Stimulated activated CD8-positive, alpha-beta memory T cell treated with anti-CD3 and anti-CD28 coated beads, Interleukin-15, amount 100 ng/mL, for 4 hours (primary cell): ENCODE measurements at regions not wholly inside any gene's neighbourhood (a gene's known extent, or its start where the extent isn't known, plus 50 kb on each side); places are given as distances from the start of the nearest gene placed in this dataset.
"Not testable (repeated sequence)": the region's sequence is repeated elsewhere in the genome, so short reads cannot be mapped to it uniquely, and the experiment has no call there.

Experiments used
- DNase-seq, 2 donors: peaks; one replicate each; pipeline ENCODE4 v3.0.0-alpha.2; 2020; ENCODE audit warnings: low read depth in 2 of 2

DNA sequence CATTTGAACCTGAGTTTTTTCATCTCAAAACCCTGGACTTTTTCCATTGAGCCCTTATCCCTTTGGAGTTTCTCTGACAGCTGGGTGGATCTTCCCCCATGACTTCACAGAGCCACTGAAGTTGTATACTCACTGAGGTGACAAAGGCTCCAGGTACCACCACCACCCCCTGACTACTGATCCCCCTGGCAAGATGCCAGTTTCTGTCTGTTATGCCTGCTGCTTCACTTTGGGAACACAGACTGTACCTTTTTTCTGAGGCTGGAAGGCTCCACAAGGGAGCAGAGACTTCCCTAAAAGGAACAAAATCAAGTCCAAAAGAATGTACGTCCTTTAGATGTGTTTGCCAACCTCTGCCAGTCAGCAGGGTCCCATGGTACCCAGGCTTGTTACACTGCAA, 160.3 kb upstream of the JADE1 start:
- no peak for DNase-seq

DNA sequence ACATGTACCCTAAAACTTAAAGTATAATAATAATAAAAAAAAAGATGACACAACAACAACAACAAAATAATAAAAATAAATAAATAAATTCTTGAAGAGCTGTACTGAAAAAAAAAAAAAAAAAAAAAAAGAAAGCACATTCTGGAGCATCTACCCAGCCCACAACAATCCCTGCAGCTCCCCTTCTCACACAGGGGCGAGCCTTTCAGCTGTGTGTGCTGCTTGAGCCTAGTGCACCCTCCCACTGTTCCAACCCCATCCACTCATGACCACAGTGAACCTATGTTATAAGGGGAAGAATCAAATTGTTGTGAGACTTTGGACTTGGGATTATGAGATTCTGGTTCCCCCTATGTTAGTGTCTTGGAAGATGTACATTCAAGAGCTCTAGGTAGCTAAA, 161.5 kb upstream of the JADE1 start:
- no peak for DNase-seq

- not testable (repeated sequence) for DNase-seq
Measured at GRCh38 chr4:128646893-128647292, 162.6 kb upstream of the JADE1 start.

DNA sequence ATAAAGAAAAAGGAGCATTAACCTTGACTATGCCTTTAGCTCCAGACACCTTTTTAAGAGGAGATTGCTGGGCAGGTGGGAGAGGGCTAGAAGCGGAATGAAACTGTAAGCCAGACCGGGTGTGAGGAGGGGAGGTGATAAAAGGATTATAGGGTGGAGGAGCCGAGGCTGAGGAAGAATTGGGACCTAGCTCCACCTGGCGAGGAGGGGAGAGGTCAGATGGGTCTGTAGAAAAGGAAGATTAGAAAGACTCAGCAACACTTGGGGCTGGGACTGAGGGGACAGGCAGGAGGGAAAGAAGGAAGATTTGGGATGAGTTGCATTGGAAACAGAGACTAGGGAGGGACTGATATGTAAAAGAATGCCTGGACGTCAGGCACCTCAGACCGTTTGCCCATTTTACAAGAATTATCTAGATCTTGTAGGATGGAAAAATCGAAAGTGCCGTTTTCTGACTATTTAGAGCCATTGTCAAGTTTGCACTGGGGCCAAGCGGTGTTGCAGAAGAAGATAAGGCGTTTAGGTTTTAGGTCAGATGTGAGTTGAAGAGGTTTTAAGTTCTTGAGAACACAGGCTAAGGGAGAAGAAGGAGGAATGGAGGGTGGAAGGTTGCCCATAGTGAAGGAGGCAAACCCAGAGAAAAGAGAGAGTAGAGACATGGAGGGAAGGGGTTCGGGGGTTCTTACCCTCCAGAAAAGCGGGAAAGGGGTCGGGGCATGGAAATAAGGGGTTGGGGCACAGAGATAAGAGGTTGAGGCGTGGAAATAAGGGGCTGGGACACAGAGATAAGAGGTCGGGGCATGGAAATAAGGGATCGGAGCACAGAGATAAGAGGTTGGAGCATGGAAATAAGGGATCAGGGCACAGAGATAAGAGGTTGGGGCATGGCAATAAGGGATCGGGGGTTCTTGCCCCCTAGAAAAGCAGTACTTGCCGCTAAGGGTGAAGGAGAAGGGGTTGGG, 164.5 kb upstream of the JADE1 start:
- DNase-seq: not testable (repeated sequence)

DNA sequence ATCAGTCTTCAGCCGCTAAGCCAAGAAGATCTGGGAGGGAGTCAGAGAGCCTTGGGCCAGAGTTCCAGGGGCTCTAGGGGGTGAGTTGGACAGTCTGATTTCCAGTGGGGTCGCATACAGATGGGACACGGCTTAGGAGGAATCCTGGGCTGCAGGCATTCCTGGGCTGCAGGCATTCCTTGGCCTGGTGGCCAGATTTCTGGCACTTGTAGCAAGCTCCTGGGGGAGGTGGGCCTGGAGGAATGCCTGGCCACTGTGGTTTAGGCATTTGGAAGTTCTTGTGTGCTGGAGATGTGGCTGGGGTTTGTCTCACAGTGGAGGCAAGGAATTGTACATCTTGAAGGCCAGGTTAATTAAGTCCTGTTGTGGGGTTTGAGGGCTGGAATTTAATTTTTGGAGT, 165.4 kb upstream of the JADE1 start:
- DNase-seq: not testable (repeated sequence)

- not testable (repeated sequence) for DNase-seq
Measured at GRCh38 chr4:128641566-128641965, 167.9 kb upstream of the JADE1 start.

DNA sequence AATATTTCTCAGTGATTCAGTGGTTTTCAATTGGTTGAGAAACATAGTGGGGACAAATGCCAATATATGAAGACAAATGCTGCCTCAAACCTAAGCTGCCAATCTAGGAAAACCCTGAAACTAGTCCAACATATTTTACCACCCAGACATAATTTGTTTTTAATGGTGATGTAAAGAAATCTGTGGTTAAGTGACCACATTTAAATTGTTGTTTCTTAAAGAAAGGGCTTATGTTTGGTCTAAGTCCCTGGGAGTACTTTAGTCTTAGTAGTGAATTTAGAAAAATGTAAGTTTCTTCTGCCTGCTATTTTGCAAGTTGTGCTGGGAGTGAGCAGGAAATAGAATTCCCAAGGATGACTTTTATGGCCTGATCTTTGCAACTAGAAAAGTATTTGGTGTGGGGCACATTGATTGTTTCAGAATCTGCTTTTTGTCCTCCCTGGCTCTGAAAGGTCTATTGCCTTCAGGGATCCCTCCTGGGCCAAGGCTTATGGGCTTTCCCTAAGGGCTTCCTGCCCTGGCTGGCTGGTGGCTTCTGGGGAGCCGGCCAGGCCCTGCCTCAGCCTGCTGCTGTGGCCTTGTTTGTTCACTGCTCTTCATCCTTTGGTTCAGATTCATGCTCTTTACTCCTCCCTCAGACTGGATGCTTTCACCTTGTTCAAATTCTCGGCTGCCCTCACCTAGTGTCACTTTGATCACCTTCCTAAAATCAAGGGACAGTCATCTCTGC, 169.8 kb upstream of the JADE1 start:
- no peak for DNase-seq

DNA sequence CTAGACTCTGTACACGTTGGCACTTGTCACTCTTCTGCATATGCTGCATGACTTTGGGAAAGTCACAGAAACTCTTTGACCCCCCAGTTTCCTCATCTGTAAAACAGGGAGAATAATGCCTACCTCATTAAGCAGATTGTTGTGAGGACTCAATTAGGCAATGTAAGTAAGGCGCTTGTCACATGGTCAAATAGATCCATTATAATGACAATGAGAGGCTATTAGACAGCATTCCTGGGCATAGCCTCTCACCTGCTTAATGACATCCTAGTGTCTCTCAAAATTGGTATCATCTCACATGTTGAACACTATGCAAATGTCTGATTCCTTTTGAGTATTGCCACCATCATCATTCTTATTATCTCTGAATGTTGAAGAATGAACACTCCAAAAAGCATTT, 172.6 kb upstream of the JADE1 start:
- DNase-seq: no peak

DNA sequence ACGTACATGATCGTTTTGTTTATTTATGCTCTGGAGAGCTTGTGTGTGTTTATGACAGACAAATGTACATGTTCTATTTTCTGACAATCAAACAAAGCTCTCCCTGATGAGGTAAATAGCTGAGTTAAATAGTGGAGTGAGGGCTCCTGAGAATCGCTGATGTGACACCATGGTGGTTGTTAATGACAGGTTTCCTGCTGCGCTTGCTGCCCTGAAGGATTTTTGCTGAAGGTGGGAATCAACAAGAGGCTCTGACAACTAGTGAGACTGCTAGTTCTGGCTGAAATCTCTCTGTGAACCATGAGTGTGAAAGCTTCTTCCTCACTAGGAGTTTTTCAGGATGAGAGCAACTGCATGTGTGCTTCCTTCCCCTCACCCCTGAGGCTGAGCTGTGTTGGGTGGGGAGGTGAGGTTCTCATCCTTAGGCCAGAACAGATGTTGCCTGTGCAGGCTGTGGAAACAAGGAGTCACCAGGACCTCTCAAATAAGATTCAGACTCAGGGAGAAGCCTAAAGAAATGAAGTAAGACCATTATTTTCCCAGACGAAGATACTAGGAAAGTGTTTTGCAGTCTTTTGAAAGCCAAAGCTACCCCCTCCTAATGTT, 173.4 kb upstream of the JADE1 start:
- no peak for DNase-seq

DNA sequence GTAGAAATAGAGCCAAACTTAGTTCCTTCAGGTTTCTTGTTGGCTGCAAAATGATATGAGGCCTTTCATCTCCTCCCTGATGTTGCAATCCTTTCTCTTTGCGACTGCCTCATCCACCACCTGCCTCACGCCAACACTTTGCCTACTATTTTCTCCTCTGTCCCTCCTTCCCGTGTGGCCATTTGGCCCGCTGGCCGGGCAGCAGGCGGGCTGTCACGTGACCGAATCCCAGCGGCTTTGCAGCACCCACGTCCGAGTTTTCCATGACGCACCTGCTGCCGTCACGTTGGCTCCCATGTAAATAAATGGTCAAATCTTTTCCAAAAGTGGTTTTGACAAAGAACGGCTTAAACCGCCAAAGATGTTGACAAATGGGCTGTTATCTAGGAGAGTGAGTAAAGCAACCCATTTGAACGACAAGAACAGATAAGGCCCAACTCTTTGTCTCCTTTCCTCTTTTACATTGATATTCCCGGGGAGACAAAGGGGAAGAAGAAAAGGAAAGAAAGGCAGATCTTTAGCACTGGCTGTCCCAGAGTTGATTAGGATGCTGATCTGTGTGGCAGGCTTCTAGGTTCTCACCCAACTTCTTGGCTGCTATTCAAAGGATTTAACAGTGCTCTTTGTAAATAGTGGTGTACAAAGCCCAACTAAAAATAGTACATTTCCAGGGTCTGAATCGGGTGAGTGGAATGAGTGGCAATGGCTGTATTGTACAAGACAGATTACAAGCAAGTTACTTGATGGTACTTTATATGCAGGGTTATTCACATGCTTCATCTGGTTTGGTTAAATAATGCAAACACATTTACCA, 174.2 kb upstream of the JADE1 start:
- no peak for DNase-seq

GRCh38 chr4:128633067-128633466, 176.4 kb upstream of the JADE1 start:
- no peak for DNase-seq

- DNase-seq: no peak
Measured at GRCh38 chr4:128630871-128631270, 178.6 kb upstream of the JADE1 start.

GRCh38 chr4:128623508-128624215, 185.8 kb upstream of the JADE1 start:
- DNase-seq: no peak

- not testable (repeated sequence) for DNase-seq
Measured at GRCh38 chr4:128620279-128620965, 189.1 kb upstream of the JADE1 start.

- DNase-seq: no peak
Measured at GRCh38 chr4:128615197-128615596, 194.3 kb upstream of the JADE1 start.

- DNase-seq: no peak
Measured at GRCh38 chr4:128608006-128608405, 201.5 kb upstream of the JADE1 start.

- DNase-seq: no peak
Measured at GRCh38 chr4:128606173-128606572, 203.3 kb upstream of the JADE1 start.

DNA sequence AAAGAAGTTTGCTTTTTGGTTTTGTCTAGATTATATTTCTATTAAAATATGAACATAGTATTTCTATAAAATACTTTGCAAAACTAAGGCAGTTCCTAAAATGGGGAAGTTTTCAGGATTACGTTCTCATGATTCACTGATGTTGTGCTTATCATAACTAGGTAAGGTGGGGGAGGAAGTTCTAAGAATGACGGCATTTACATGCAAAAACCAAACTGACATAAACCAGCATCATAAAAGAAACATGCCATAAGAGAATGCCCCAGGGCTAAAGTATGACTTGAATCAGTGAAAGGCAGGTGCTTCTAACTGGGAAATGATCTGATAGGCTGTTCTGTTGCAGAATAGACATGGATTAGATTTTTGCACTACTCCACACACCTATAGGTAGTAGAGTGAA, 204.7 kb upstream of the JADE1 start:
- DNase-seq: no peak

GRCh38 chr4:128604204-128604603, 205.3 kb upstream of the JADE1 start:
- no peak for DNase-seq

DNA sequence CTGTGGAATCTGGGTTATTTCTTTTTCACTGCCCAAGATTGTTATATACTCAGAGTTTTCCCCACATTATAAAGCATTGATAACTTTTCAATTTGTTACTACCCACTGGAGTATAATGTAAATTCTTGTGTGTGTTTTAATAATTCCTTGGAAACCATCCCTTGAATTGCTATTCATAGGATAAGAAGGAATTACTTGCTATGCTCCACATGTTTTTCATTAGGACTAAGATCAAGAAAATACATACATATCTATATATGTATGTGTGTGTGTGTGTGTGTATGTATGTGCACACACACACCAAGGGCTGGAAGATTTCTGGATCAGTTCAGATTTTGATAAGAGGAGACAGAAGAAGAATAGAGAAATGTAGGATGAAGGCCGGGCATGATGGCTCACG, 206.4 kb upstream of the JADE1 start:
- DNase-seq: no peak
